ENCODE measurements at regions not wholly inside any gene's neighbourhood (a gene's known extent, or its start where the extent isn't known, plus 50 kb on each side); places are given as distances from the start of the nearest gene placed in this dataset.
A peak's percentile ranks its signal among the peaks of the same experiment; 100 is the strongest.

DNA sequence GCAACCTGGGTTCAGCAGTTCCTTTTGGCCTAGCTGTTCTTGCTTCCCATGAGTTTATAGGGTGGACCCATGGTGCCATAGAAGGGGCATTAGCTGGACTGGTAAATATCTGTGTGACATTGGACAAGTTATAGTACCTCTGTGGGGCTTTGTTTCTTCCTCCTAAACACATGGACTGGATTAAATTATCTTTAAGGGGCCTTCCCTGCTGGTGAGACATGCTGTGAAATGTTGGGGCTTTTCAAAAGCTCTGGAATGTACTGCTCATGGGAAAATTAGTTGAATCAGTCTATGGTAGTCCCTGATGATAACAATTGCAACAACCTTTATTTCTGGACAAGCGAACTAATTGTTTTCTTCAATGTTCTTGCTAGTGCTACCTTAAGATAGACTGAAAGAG lies 276.2 kb downstream of the BLID start:
- WGBS, 2 donors, result 90 to 95% methylated on average over 1 of the region's 1 CpG
- intact Hi-C loops (cut with DNase I), result no loop called here
- no peaks in the 10 kb centered on the region for H3K9me3 ChIP-seq
- H3K4me3 ChIP-seq (replicated peaks in 1 of 3), result no peak overlapping the region
- no peak for TF ChIP-seq POLR2A (IDR thresholded peaks at IDR 0.05)
- TF ChIP-seq, protein P1, sequence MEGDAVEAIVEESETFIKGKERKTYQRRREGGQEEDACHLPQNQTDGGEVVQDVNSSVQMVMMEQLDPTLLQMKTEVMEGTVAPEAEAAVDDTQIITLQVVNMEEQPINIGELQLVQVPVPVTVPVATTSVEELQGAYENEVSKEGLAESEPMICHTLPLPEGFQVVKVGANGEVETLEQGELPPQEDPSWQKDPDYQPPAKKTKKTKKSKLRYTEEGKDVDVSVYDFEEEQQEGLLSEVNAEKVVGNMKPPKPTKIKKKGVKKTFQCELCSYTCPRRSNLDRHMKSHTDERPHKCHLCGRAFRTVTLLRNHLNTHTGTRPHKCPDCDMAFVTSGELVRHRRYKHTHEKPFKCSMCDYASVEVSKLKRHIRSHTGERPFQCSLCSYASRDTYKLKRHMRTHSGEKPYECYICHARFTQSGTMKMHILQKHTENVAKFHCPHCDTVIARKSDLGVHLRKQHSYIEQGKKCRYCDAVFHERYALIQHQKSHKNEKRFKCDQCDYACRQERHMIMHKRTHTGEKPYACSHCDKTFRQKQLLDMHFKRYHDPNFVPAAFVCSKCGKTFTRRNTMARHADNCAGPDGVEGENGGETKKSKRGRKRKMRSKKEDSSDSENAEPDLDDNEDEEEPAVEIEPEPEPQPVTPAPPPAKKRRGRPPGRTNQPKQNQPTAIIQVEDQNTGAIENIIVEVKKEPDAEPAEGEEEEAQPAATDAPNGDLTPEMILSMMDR (IDR thresholded peaks at IDR 0.05), result no peak
- H3K27me3 ChIP-seq, result no peaks in the 10 kb centered on the region
- no peaks in the 10 kb centered on the region for H3K36me3 ChIP-seq
- H3K4me1 ChIP-seq, result no peaks in the 10 kb centered on the region
- H3K27ac ChIP-seq, result no peak overlapping the region
- no peak for DNase-seq

DNA sequence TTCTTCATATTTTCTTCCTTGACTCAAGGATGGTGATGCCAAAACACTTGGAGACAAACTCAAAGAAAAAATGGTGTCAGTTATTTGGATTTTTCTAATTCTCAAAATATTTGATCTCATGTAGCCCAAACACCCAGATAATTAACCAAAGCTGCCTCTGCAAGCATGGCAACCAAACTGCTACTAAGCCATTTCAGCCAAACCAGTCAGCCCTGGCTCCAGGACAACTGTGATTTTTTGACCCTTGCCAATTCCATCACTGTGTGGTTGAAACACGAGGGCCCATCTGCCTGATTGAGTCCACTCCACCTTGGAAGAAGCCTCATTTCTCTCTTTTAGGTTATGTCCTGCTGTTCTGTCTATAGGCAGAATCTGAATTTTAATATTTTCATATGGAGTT lies 277.4 kb downstream of the BLID start:
- 90 to 94% methylated on average over 1 of the region's 1 CpG for WGBS, 2 donors
- Histone ChIP-seq H3K9me3 (no peaks in the 10 kb centered on the region), H3K4me1 (no peaks in the 10 kb centered on the region), H3K4me3 (replicated peaks in 1 of 3) (no peak overlapping the region), H3K27ac (no peak overlapping the region), H3K36me3 (no peaks in the 10 kb centered on the region), H3K27me3 (no peaks in the 10 kb centered on the region)
- TF ChIP-seq, protein P1 (IDR thresholded peaks at IDR 0.05), result no peak
- no peak for TF ChIP-seq POLR2A (IDR thresholded peaks at IDR 0.05)
- DNase-seq, result no peak
- intact Hi-C loops (cut with DNase I), result no loop called here

DNA sequence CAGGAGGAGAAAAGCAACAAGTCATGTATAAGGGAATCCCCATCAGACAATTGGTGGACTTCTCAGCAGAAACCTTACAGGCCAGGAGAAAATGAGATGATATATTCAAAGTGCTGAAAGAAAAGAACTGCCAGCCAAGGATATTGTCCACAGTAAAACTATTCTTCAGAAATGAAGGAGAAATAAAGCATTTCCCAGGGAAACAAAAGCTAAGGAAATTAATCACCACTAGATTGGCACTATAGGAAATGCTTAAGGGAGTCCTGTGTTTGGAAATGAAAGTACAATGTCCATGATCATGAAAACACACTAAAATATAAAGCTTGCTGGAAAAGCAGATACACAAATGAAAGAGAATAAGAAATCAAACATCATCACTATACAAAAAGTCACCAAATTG lies 282.0 kb downstream of the BLID start:
- no peak for TF ChIP-seq POLR2A (IDR thresholded peaks at IDR 0.05)
- TF ChIP-seq, protein P1 (IDR thresholded peaks at IDR 0.05), result no peak
- intact Hi-C loops (cut with DNase I), result no loop called here
- H3K4me3 ChIP-seq (replicated peaks in 1 of 3), result no peak overlapping the region
- H3K9me3 ChIP-seq, result no peaks in the 10 kb centered on the region
- no peaks in the 10 kb centered on the region for H3K27me3 ChIP-seq
- no peaks in the 10 kb centered on the region for H3K36me3 ChIP-seq
- DNase-seq, result no peak
- H3K27ac ChIP-seq, result no peak overlapping the region
- H3K4me1 ChIP-seq, result no peaks in the 10 kb centered on the region

DNA sequence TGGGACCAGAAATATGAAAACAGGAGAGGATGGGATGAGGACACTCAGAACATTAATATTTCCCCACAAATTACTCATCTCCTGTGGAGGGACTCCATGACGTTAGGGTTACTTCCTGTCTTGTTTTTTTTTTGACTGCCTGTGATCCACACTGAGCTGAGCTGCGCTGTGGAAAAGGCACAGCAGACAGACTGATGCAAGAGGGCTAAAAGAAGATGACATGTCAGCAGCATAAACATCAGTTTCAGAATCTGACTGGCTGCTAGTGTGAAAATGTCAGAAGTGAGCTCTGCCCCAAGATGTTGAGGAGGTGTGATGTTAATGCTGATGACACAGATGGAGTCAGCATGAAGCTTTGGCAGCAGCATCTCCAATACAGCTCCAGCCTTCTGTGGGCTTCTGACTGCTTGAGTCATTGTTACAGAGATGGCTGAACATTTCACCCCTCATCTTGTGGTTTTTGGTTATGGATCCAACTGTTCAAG lies 286.8 kb downstream of the BLID start:
- no peak for DNase-seq
- WGBS, 2 donors, result 42 to 43% methylated on average over 2 of the region's 2 CpGs
- TF ChIP-seq, protein P1 (IDR thresholded peaks at IDR 0.05), result no peak
- TF ChIP-seq POLR2A (IDR thresholded peaks at IDR 0.05), result no peak
- H3K27me3 ChIP-seq, result no peaks in the 10 kb centered on the region
- intact Hi-C loops (cut with DNase I), result no loop called here
- H3K27ac ChIP-seq, result peak overlapping the region in 1 of 3 donors; percentile 18
- no peaks in the 10 kb centered on the region for H3K36me3 ChIP-seq
- H3K4me1 ChIP-seq, result no peaks in the 10 kb centered on the region
- no peaks in the 10 kb centered on the region for H3K9me3 ChIP-seq
- H3K4me3 ChIP-seq (replicated peaks in 1 of 3), result no peak overlapping the region

DNA sequence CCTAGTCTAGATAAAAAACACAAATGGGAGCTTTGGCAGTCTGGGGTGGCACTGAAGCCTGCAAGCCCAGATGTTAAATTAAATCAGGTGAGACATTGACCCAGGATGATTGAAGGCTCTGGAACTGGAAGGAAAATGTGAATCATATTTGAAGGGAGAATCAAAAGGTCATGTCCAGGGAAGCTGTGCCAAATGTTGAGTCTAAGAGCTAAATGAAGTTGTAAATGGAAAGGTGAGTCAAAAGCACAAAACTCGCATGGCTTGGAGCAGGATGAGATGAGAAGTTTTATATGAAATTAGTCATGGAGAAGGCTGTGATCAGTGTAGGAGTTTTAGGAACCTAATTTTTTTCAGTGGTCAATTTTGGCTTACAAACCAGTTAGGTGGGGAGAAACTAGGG lies 301.1 kb downstream of the BLID start:
- no peak overlapping the region for H3K27ac ChIP-seq

More for the DNA sequence above, 301.1 kb downstream of the BLID start:
- no peak for DNase-seq
- 81 to 93% methylated on average over 1 of the region's 1 CpG for WGBS, 2 donors
- no peaks in the 10 kb centered on the region for H3K36me3 ChIP-seq
- no peaks in the 10 kb centered on the region for H3K27me3 ChIP-seq
- intact Hi-C loops (cut with DNase I), result no loop called here
- no peak for TF ChIP-seq POLR2A (IDR thresholded peaks at IDR 0.05)
- TF ChIP-seq, protein P1 (IDR thresholded peaks at IDR 0.05), result no peak
- no peak overlapping the region for H3K4me3 ChIP-seq (replicated peaks in 1 of 3)
- H3K9me3 ChIP-seq, result no peaks in the 10 kb centered on the region
- no peaks in the 10 kb centered on the region for H3K4me1 ChIP-seq

Data from thyroid gland (tissue), 4 donors.